WERI-Rb-1 (cell line): ENCODE measurements at regions not wholly inside any gene's neighbourhood (a gene's known extent, or its start where the extent isn't known, plus 50 kb on each side); places are given as distances from the start of the nearest gene placed in this dataset.
"Not testable (repeated sequence)": the region's sequence is repeated elsewhere in the genome, so short reads cannot be mapped to it uniquely, and the experiment has no call there.

Source experiments
- DNase-seq: peaks from one replicate; pipeline ENCODE4 v3.0.0-alpha.2; 2020
- H3K27ac ChIP-seq: fragments of 250-450 bp; sonication (Bioruptor Pico); 2 replicates; pipeline ENCODE4 v1.5.1; 2020; ENCODE audit warnings: mild to moderate bottlenecking, moderate library complexity
- H3K27me3 ChIP-seq: fragments of 250-450 bp; sonication (Bioruptor Pico); 2 replicates; pipeline ENCODE4 v1.5.1; 2021; ENCODE audit warnings: mild to moderate bottlenecking, low read depth, moderate library complexity; ENCODE audit not compliant: insufficient read depth, severe bottlenecking
- H3K36me3 ChIP-seq: fragments of 250-450 bp; sonication (Bioruptor Pico); 2 replicates; pipeline ENCODE4 v1.5.1; 2020; ENCODE audit warnings: mild to moderate bottlenecking, moderate library complexity
- H3K4me3 ChIP-seq: 2 replicates; pipeline ENCODE4 v1.5.1; 2011; ENCODE audit warnings: low read depth, mild to moderate bottlenecking, control low read depth, low read length
- H3K9me3 ChIP-seq: fragments of 250-450 bp; sonication (Bioruptor Pico); 2 replicates; pipeline ENCODE4 v1.5.1; 2021; ENCODE audit warnings: mild to moderate bottlenecking, moderate library complexity; ENCODE audit not compliant: severe bottlenecking
- TF ChIP-seq, protein P1 (sequence below): IDR thresholded peaks from 2 replicates; pipeline ENCODE4 v1.5.1; 2011; ENCODE audit warnings: low read depth, mild to moderate bottlenecking, control low read depth, inconsistent platforms, low read length

DNA sequence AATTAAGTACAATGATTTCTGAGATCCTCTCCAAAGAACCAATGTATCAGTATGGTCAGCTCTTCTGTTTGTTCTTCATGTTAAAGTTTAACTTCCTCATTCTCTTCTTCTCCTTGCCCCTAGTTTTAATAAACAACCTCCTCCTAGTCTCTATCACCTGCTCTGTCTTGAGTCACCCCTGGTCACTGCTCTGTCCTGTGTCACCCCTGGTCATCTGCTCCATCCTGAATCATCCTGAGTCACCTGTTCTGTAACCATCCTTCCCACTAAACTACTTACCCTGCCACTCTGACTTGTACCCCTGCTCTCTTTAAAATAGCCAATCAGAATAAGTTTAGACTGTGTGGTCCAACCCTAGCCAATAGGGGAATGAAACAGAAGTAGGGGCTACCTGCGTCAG lies 100.5 kb downstream of the ALG10B start:
- H3K9me3 ChIP-seq: no peaks in the 10 kb centered on the region
- no peak for DNase-seq
- TF ChIP-seq, protein P1, sequence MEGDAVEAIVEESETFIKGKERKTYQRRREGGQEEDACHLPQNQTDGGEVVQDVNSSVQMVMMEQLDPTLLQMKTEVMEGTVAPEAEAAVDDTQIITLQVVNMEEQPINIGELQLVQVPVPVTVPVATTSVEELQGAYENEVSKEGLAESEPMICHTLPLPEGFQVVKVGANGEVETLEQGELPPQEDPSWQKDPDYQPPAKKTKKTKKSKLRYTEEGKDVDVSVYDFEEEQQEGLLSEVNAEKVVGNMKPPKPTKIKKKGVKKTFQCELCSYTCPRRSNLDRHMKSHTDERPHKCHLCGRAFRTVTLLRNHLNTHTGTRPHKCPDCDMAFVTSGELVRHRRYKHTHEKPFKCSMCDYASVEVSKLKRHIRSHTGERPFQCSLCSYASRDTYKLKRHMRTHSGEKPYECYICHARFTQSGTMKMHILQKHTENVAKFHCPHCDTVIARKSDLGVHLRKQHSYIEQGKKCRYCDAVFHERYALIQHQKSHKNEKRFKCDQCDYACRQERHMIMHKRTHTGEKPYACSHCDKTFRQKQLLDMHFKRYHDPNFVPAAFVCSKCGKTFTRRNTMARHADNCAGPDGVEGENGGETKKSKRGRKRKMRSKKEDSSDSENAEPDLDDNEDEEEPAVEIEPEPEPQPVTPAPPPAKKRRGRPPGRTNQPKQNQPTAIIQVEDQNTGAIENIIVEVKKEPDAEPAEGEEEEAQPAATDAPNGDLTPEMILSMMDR: no peak
- no peak overlapping the region for H3K27ac ChIP-seq
- no peak overlapping the region for H3K4me3 ChIP-seq
- H3K27me3 ChIP-seq: peaks cover 8% of the 10 kb centered on the region
- no peaks in the 10 kb centered on the region for H3K36me3 ChIP-seq

- Histone ChIP-seq H3K27ac (no peak overlapping the region), H3K9me3 (no peaks in the 10 kb centered on the region), H3K27me3 (peaks cover 22% of the 10 kb centered on the region), H3K36me3 (no peaks in the 10 kb centered on the region), H3K4me3 (no peak overlapping the region)
- DNase-seq: no peak
- TF ChIP-seq, protein P1: no peak
Observed at GRCh38 chr12:38424436-38424835, 107.9 kb downstream of the ALG10B start.

GRCh38 chr12:38427442-38427841 lies 110.9 kb downstream of the ALG10B start:
- no peak for DNase-seq
- Histone ChIP-seq H3K27ac (no peak overlapping the region), H3K4me3 (no peak overlapping the region), H3K27me3 (peaks cover 35% of the 10 kb centered on the region), H3K36me3 (no peaks in the 10 kb centered on the region), H3K9me3 (no peaks in the 10 kb centered on the region)
- TF ChIP-seq, protein P1: no peak

DNA sequence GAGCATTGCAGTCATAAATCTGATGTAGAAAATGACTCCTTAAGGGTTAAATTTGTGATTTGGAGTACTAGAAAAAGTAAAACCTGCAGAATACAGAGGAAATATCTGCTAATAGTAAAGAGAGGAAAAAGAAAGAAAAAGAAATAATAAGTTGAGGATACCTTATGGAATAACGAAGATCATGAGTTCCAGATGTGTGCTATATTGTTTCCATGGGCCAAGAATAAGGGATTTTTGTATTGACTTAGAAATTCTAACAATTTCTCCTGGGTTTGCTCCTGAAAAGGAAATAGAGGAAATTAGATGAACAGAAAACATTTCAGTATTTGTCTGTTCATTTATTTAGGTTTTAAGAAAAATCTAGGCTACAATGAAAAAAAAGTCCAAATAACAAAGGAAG lies 115.3 kb downstream of the ALG10B start:
- no peaks in the 10 kb centered on the region for H3K9me3 ChIP-seq
- H3K36me3 ChIP-seq: no peaks in the 10 kb centered on the region
- H3K27me3 ChIP-seq: peaks cover 44% of the 10 kb centered on the region
- TF ChIP-seq, protein P1: no peak
- no peak overlapping the region for H3K27ac ChIP-seq
- H3K4me3 ChIP-seq: no peak overlapping the region
- DNase-seq: no peak

GRCh38 chr12:38441871-38442281 lies 125.3 kb downstream of the ALG10B start:
- not testable (repeated sequence) for H3K4me3 ChIP-seq, DNase-seq, H3K9me3 ChIP-seq, H3K36me3 ChIP-seq, H3K27ac ChIP-seq
- peaks cover 39% of the 10 kb centered on the region for H3K27me3 ChIP-seq

GRCh38 chr12:38445040-38445439 lies 128.5 kb downstream of the ALG10B start:
- DNase-seq: no peak
- Histone ChIP-seq H3K27ac (no peak overlapping the region), H3K36me3 (no peaks in the 10 kb centered on the region), H3K4me3 (no peak overlapping the region), H3K9me3 (no peaks in the 10 kb centered on the region), H3K27me3 (peaks cover 39% of the 10 kb centered on the region)
- TF ChIP-seq, protein P1: no peak
